Keratinocyte (primary cell): ENCODE measurements at regions not wholly inside any gene's neighbourhood (a gene's known extent, or its start where the extent isn't known, plus 50 kb on each side); places are given as distances from the start of the nearest gene placed in this dataset.

ENCODE experiments used
- EZH2 ChIP-seq: IDR thresholded peaks from one replicate; pipeline ENCODE4 v1.6.1; 2012; ENCODE audit warnings: inconsistent platforms, mild to moderate bottlenecking, low read length, moderate library complexity
- TF ChIP-seq, protein P1 (sequence below), 3 experiments: IDR thresholded peaks in 1 of 3; conservative IDR thresholded peaks in 1 of 3; optimal IDR thresholded peaks in 1 of 3; 2 replicates in 2 of 3; 3 replicates in 1 of 3; pipeline versions ENCODE3 to v1.5.1; 2011; ENCODE audit warnings: low read length in 3 of 3, mild to moderate bottlenecking in 3 of 3, moderate library complexity in 2 of 3, control low read depth in 1 of 3, inconsistent platforms in 1 of 3; ENCODE audit not compliant: insufficient read depth in 2 of 3; ENCODE audit errors: extremely low read depth in 1 of 3

DNA sequence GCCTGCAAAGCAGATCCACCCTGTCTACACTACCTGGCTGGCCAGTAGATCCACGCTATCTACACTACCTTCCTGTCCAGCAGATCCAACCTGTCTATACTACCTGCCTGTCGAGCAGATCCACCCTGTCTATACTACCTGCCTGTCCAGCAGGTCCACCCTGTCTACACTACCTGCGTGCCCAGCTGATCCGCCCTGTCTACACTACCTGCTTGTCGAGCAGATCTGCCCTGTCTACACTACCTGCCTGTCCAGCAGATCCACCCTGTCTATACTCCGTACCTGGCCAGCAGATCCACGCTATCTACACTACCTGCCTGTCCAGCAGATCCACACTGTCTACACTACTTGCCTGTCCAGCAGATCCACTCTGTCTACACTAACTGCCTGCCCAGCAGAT is 102.8 kb upstream of the SAMD11 start:
- TF ChIP-seq, protein P1, sequence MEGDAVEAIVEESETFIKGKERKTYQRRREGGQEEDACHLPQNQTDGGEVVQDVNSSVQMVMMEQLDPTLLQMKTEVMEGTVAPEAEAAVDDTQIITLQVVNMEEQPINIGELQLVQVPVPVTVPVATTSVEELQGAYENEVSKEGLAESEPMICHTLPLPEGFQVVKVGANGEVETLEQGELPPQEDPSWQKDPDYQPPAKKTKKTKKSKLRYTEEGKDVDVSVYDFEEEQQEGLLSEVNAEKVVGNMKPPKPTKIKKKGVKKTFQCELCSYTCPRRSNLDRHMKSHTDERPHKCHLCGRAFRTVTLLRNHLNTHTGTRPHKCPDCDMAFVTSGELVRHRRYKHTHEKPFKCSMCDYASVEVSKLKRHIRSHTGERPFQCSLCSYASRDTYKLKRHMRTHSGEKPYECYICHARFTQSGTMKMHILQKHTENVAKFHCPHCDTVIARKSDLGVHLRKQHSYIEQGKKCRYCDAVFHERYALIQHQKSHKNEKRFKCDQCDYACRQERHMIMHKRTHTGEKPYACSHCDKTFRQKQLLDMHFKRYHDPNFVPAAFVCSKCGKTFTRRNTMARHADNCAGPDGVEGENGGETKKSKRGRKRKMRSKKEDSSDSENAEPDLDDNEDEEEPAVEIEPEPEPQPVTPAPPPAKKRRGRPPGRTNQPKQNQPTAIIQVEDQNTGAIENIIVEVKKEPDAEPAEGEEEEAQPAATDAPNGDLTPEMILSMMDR (optimal IDR thresholded peaks at IDR 0.05 in 1 of 3, IDR thresholded peaks at IDR 0.05 in 1 of 3, conservative IDR thresholded peaks at IDR 0.05 in 1 of 3; ENCODE audit: extremely low read depth in 1 of 3, insufficient read depth in 2 of 3, low read length in 3 of 3), result no peak
- no peak for TF ChIP-seq EZH2
